ENCODE measurements at regions not wholly inside any gene's neighbourhood (a gene's known extent, or its start where the extent isn't known, plus 50 kb on each side); places are given as distances from the start of the nearest gene placed in this dataset.

DNA sequence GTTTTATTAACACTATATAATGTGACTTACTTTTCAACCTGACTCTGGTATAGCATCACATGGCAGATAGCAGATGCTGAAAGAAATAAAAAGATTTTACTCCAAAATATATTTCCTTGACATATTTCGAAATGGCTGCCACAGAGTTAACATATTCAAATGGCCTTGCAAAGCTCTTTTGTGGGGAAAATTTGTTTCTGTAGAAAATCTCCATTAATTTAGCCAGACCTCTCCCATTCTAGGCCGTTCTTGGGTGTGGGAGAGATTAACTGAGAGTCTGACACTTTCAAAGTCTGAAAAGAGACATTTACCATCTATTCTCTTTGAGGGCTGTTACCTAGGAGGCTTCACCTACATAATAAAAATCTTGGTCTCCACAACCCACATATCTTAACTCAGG lies 217.2 kb downstream of the OTOR start:
- WGBS (ENCODE audit: insufficient coverage, low coverage, low lambda C conversion rate, missing lambda C conversion rate) = 29% methylated on average over 2 of the region's 2 CpGs
- ATAC-seq (no peak), DNase-seq (no peak)
- intact Hi-C loops (cut with DNase I) = no loop called here
- Histone ChIP-seq H3K27me3 (no peaks in the 10 kb centered on the region), H3K4me1 (no peaks in the 10 kb centered on the region), H3K9me3 (no peaks in the 10 kb centered on the region), H3K27ac (no peak overlapping the region), H3K4me3 (no peak overlapping the region), H3K36me3 (no peaks in the 10 kb centered on the region)
- TF ChIP-seq, protein P1, sequence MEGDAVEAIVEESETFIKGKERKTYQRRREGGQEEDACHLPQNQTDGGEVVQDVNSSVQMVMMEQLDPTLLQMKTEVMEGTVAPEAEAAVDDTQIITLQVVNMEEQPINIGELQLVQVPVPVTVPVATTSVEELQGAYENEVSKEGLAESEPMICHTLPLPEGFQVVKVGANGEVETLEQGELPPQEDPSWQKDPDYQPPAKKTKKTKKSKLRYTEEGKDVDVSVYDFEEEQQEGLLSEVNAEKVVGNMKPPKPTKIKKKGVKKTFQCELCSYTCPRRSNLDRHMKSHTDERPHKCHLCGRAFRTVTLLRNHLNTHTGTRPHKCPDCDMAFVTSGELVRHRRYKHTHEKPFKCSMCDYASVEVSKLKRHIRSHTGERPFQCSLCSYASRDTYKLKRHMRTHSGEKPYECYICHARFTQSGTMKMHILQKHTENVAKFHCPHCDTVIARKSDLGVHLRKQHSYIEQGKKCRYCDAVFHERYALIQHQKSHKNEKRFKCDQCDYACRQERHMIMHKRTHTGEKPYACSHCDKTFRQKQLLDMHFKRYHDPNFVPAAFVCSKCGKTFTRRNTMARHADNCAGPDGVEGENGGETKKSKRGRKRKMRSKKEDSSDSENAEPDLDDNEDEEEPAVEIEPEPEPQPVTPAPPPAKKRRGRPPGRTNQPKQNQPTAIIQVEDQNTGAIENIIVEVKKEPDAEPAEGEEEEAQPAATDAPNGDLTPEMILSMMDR (IDR thresholded peaks at IDR 0.05) = no peak
- TF ChIP-seq POLR2A (IDR thresholded peaks at IDR 0.05) = no peak

DNA sequence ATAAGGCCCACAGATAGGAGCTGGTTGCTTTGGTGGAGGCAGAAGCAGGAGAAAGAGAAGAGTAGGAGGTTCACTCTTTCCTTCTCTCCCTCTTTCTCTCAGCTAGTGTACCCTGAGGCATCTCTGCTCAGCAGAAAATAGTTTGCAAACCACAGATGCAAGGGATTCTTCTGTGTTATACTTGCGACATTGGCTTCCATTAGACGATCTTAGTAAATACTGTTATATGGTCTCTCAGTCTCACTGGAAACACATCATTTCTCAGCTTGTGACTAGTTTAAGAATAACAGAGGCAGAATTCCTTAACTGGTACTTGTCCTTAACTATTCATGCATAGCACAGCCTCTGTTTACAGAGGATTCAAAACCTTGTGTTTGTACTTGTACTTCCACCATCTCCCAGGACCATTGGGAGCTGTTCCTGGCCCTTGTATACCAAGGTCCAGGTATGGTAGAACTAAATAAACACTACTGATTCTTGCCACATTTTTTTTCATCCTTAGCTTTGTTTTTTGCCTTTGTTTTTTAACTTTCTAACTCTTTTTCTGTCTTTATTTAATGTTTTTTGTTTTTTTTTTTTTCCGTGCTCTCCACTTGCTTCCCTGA lies 218.2 kb downstream of the OTOR start:
- Histone ChIP-seq H3K27ac (no peak overlapping the region), H3K36me3 (no peaks in the 10 kb centered on the region), H3K4me3 (no peak overlapping the region), H3K27me3 (no peaks in the 10 kb centered on the region), H3K9me3 (no peaks in the 10 kb centered on the region), H3K4me1 (no peaks in the 10 kb centered on the region)
- ATAC-seq = no peak
- intact Hi-C loops (cut with DNase I) = no loop called here
- TF ChIP-seq, protein P1 (IDR thresholded peaks at IDR 0.05) = no peak
- no peak for TF ChIP-seq POLR2A (IDR thresholded peaks at IDR 0.05)
- WGBS (ENCODE audit: insufficient coverage, low coverage, low lambda C conversion rate, missing lambda C conversion rate) = 84% methylated on average over 3 of the region's 3 CpGs
- DNase-seq = no peak

DNA sequence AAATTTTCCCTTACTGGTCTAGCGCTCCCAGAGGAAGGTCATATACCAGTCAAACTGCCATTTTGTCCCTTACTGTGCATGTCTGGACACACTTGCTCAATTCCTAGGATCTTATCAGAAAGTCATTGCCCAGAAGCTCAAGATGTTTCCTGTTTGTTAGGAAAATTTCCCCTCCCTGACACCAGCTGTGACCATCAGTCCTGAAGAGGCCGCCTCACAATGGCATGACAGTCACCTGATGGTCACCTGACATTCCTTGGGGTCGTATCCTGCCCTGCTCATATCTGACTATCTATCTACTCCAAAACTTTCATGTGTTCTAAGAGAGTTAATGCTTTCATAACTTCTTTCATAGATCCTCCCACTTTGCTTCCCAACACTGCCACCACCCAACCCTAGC lies 219.9 kb downstream of the OTOR start:
- Histone ChIP-seq H3K4me3 (no peak overlapping the region), H3K9me3 (no peaks in the 10 kb centered on the region), H3K27me3 (no peaks in the 10 kb centered on the region), H3K4me1 (no peaks in the 10 kb centered on the region), H3K36me3 (no peaks in the 10 kb centered on the region), H3K27ac (no peak overlapping the region)
- intact Hi-C loops (cut with DNase I) = no loop called here
- peak in 2 of 4 donors; percentile 38 to 58 for ATAC-seq
- TF ChIP-seq, protein P1 (IDR thresholded peaks at IDR 0.05) = no peak
- TF ChIP-seq POLR2A (IDR thresholded peaks at IDR 0.05) = no peak
- WGBS (ENCODE audit: insufficient coverage, low coverage, low lambda C conversion rate, missing lambda C conversion rate) = 30% methylated on average over 3 of the region's 3 CpGs
- DNase-seq = no peak

DNA sequence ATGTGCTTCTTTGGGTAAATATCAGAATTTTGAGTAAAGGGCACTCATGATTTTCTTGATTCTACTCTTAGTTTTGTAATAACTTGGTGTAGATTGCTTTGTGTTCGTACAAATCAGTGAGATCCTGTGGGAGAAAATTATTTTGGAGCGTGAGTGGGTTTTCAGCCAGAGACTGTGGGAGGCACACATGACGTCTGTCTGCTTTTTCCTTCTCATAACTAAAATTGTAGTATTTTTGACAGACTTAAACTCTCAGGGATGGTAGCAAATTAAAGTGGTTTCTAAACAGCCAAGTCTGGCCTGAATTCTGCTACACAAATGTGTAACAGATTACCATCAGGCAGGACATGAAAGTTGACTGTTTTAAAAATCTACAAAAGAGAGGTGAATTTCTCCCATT lies 222.6 kb downstream of the OTOR start:
- Histone ChIP-seq H3K9me3 (no peaks in the 10 kb centered on the region), H3K27ac (no peak overlapping the region), H3K4me3 (no peak overlapping the region), H3K36me3 (no peaks in the 10 kb centered on the region), H3K4me1 (no peaks in the 10 kb centered on the region), H3K27me3 (no peaks in the 10 kb centered on the region)
- WGBS (ENCODE audit: insufficient coverage, low coverage, low lambda C conversion rate, missing lambda C conversion rate) = 53% methylated on average over 3 of the region's 3 CpGs
- ATAC-seq = no peak
- TF ChIP-seq, protein P1 (IDR thresholded peaks at IDR 0.05) = no peak
- TF ChIP-seq POLR2A (IDR thresholded peaks at IDR 0.05) = no peak
- intact Hi-C loops (cut with DNase I) = no loop called here
- no peak for DNase-seq
